CD14-positive monocyte (primary cell): ENCODE measurements at regions not wholly inside any gene's neighbourhood (a gene's known extent, or its start where the extent isn't known, plus 50 kb on each side); places are given as distances from the start of the nearest gene placed in this dataset.

Experiments
- DNase-seq, 3 donors: peaks; one replicate each; pipeline ENCODE4 v3.0.0-alpha.2; 2011 to 2022
- H2AFZ ChIP-seq: 2 replicates; pipeline ENCODE4 v1.6.0; 2012; ENCODE audit warnings: mild to moderate bottlenecking, low read depth, low read length, inconsistent platforms; ENCODE audit not compliant: insufficient read depth, poor library complexity, severe bottlenecking
- H3K27ac ChIP-seq, 2 donors: 1 replicate in 1 of 2; 2 replicates in 1 of 2; pipeline ENCODE4 v1.5.1; 2012 to 2013; ENCODE audit warnings: low read length in 2 of 2, control low read depth in 1 of 2, inconsistent platforms in 1 of 2, low read depth in 1 of 2, mild to moderate bottlenecking in 1 of 2
- H3K27me3 ChIP-seq, 2 donors: one replicate each; pipeline versions ENCODE4 v1.6.0 to v1.6.1; 2011 to 2013; ENCODE audit warnings: low read length in 2 of 2; ENCODE audit not compliant: control insufficient read depth in 2 of 2, insufficient read depth in 2 of 2
- H3K36me3 ChIP-seq, 2 donors: replicated peaks in 1 of 2; 1 replicate in 1 of 2; 2 replicates in 1 of 2; pipeline versions ENCODE4 v1.5.1 to v1.6.1; 2012 to 2013; ENCODE audit warnings: low read length in 2 of 2, control low read depth in 1 of 2, inconsistent platforms in 1 of 2, mild to moderate bottlenecking in 1 of 2; ENCODE audit not compliant: insufficient read depth in 2 of 2, control insufficient read depth in 1 of 2
- H3K4me1 ChIP-seq, 2 donors: 1 replicate in 1 of 2; 2 replicates in 1 of 2; pipeline versions ENCODE4 v1.5.1 to v1.6.1; 2012 to 2013; ENCODE audit warnings: low read length in 2 of 2, control low read depth in 1 of 2, inconsistent platforms in 1 of 2, mild to moderate bottlenecking in 1 of 2, moderate library complexity in 1 of 2; ENCODE audit not compliant: insufficient read depth in 2 of 2, control insufficient read depth in 1 of 2
- H3K4me2 ChIP-seq: replicated peaks from 2 replicates; pipeline ENCODE3; 2012; ENCODE audit warnings: low read length, moderate library complexity, mild to moderate bottlenecking; ENCODE audit not compliant: poor library complexity, severe bottlenecking; ENCODE audit errors: extremely low read depth
- H3K4me3 ChIP-seq, 3 experiments: fragments of 200-600 bp in 1 of 3; sonication (generic) in 1 of 3; replicated peaks in 1 of 3; 1 replicate in 2 of 3; 2 replicates in 1 of 3; pipeline ENCODE4 v1.5.1; 2011 to 2013; ENCODE audit warnings: low read length in 3 of 3, mild to moderate bottlenecking in 3 of 3, control low read depth in 2 of 3, low read depth in 2 of 3, inconsistent platforms in 1 of 3, moderate library complexity in 1 of 3
- H3K79me2 ChIP-seq: 2 replicates; pipeline ENCODE4 v1.6.0; 2012; ENCODE audit warnings: mild to moderate bottlenecking, control low read depth, inconsistent platforms, low read length, moderate library complexity; ENCODE audit not compliant: insufficient read depth
- H3K9ac ChIP-seq: 2 replicates; pipeline ENCODE4 v1.6.0; 2017; ENCODE audit warnings: low read length, mild to moderate bottlenecking; ENCODE audit not compliant: insufficient read depth, poor library complexity, severe bottlenecking
- H3K9me3 ChIP-seq, 2 donors: replicated peaks in 1 of 2; 1 replicate in 1 of 2; 2 replicates in 1 of 2; pipeline versions ENCODE4 v1.5.1 to v1.6.1; 2012 to 2013; ENCODE audit warnings: low read length in 2 of 2, control low read depth in 1 of 2; ENCODE audit not compliant: control insufficient read depth in 1 of 2, insufficient read depth in 1 of 2
- H4K20me1 ChIP-seq: 2 replicates; pipeline ENCODE4 v1.6.0; 2012; ENCODE audit warnings: mild to moderate bottlenecking, low read length, control low read depth, moderate library complexity; ENCODE audit not compliant: insufficient read depth
- H3K27ac Mint-ChIP-seq, 7 donors: one replicate each; pipeline ENCODE4 v1.8.0; 2020; ENCODE audit warnings: mild to moderate bottlenecking in 7 of 7, mixed read lengths in 7 of 7, moderate library complexity in 6 of 7, inconsistent platforms in 2 of 7
- H3K27me3 Mint-ChIP-seq, 3 donors: one replicate each; pipeline ENCODE4 v1.8.0; 2021 to 2022; ENCODE audit warnings: low read depth in 3 of 3, mild to moderate bottlenecking in 3 of 3, mixed read lengths in 3 of 3, moderate library complexity in 3 of 3, inconsistent platforms in 1 of 3
- H3K36me3 Mint-ChIP-seq, 2 donors: one replicate each; pipeline ENCODE4 v1.8.0; 2020; ENCODE audit warnings: mixed read lengths in 2 of 2, inconsistent platforms in 1 of 2, mild to moderate bottlenecking in 1 of 2
- H3K4me1 Mint-ChIP-seq: one replicate; pipeline ENCODE4 v1.8.0; 2020; ENCODE audit warnings: mild to moderate bottlenecking, mixed read lengths
- H3K4me3 Mint-ChIP-seq, 2 donors: one replicate each; pipeline ENCODE4 v1.8.0; 2020; ENCODE audit warnings: mild to moderate bottlenecking in 2 of 2, mixed read lengths in 2 of 2, moderate library complexity in 1 of 2
- H3K9me3 Mint-ChIP-seq, 7 donors: one replicate each; pipeline ENCODE4 v1.8.0; 2020 to 2022; ENCODE audit warnings: mixed read lengths in 7 of 7, mild to moderate bottlenecking in 6 of 7, moderate library complexity in 6 of 7, inconsistent platforms in 2 of 7
- CTCF ChIP-seq: fragments of 200-600 bp; IDR thresholded peaks from one replicate; pipeline ENCODE4 v1.8.0; 2022; ENCODE audit warnings: antibody characterized with exemption, mild to moderate bottlenecking
- WGBS: methylation state at CpG from one replicate; pipeline ENCODE4 v1.1.5; 2013; ENCODE audit warnings: missing lambda C conversion rate; ENCODE audit not compliant: insufficient coverage; 5-methylcytosine and 5-hydroxymethylcytosine counted together
- intact Hi-C, 2 donors: fragments of 100-400 bp; cut with micrococcal nuclease; formaldehyde crosslinking; loops; one replicate each; pipeline versions ENCODE4 v1.15.0 to v1.15.1; 2023

- no peak overlapping the region for H3K9ac ChIP-seq
- no peaks in the 10 kb centered on the region for H3K79me2 ChIP-seq
- H2AFZ ChIP-seq: no peak overlapping the region
- intact Hi-C loops: no loop called here
- no peaks in the 10 kb centered on the region for H3K4me1 ChIP-seq
- peaks cover 0 to 4% of the 10 kb centered on the region in 2 donors for H3K9me3 ChIP-seq
- no peaks in the 10 kb centered on the region for H3K4me1 Mint-ChIP-seq
- H3K27me3 ChIP-seq: no peaks in the 10 kb centered on the region
- H3K27me3 Mint-ChIP-seq: no peaks in the 10 kb centered on the region
- no peak for TF ChIP-seq CTCF
- H4K20me1 ChIP-seq: no peaks in the 10 kb centered on the region
- no CpG with 5 or more reads among the region's 2 CpGs for WGBS
- H3K4me3 Mint-ChIP-seq: no peak overlapping the region
- no peak overlapping the region for H3K4me2 ChIP-seq
- no peak overlapping the region for H3K27ac Mint-ChIP-seq
- no peak for DNase-seq
- no peaks in the 10 kb centered on the region for H3K36me3 ChIP-seq
- no peaks in the 10 kb centered on the region for H3K36me3 Mint-ChIP-seq
- H3K27ac ChIP-seq: no peak overlapping the region
- H3K4me3 ChIP-seq: no peak overlapping the region
- H3K9me3 Mint-ChIP-seq: peaks cover 2 to 9% (median 3%) of the 10 kb centered on the region in 7 donors
These were observed 1008.3 kb upstream of the B3GALT2 start for GRCh38 chr1:194194724-194195123.

- H3K4me2 ChIP-seq: no peak overlapping the region
- no peaks in the 10 kb centered on the region for H4K20me1 ChIP-seq
- Mint-ChIP-seq H3K36me3 (no peaks in the 10 kb centered on the region), H3K4me3 (no peak overlapping the region), H3K27me3 (peaks cover 0 to 3% (median 0%) of the 10 kb centered on the region in 3 donors), H3K4me1 (no peaks in the 10 kb centered on the region), H3K27ac (no peak overlapping the region), H3K9me3 (peaks cover 0 to 10% (median 5%) of the 10 kb centered on the region in 7 donors)
- no peak for DNase-seq
- no peaks in the 10 kb centered on the region for H3K36me3 ChIP-seq
- no peak for TF ChIP-seq CTCF
- no peak overlapping the region for H3K4me3 ChIP-seq
- no peaks in the 10 kb centered on the region for H3K79me2 ChIP-seq
- intact Hi-C loops: no loop called here
- no peaks in the 10 kb centered on the region for H3K4me1 ChIP-seq
- H2AFZ ChIP-seq: no peak overlapping the region
- H3K9ac ChIP-seq: no peak overlapping the region
- H3K27me3 ChIP-seq: no peaks in the 10 kb centered on the region
- no peak overlapping the region for H3K27ac ChIP-seq
- H3K9me3 ChIP-seq: peaks cover 0 to 12% of the 10 kb centered on the region in 2 donors
These were observed 998.6 kb upstream of the B3GALT2 start for GRCh38 chr1:194184974-194185373.
